Ishikawa (cell line): ENCODE measurements at regions not wholly inside any gene's neighbourhood (a gene's known extent, or its start where the extent isn't known, plus 50 kb on each side); places are given as distances from the start of the nearest gene placed in this dataset.

Experiments
- CREB1 ChIP-seq: IDR thresholded peaks from 2 replicates; pipeline ENCODE4 v1.6.1; 2012; ENCODE audit warnings: low read depth
- EGR1 ChIP-seq: IDR thresholded peaks from 2 replicates; pipeline ENCODE4 v1.6.1; 2012
- EP300 ChIP-seq: IDR thresholded peaks from 2 replicates; pipeline ENCODE4 v1.6.1; 2012; ENCODE audit warnings: borderline replicate concordance
- FOXM1 ChIP-seq: IDR thresholded peaks from 2 replicates; pipeline ENCODE4 v1.6.1; 2012; ENCODE audit warnings: low read depth, borderline replicate concordance
- MAX ChIP-seq: IDR thresholded peaks from 2 replicates; pipeline ENCODE4 v1.6.1; 2012
- NFIC ChIP-seq: IDR thresholded peaks from 2 replicates; pipeline ENCODE4 v1.6.1; 2012
- RAD21 ChIP-seq: IDR thresholded peaks from 2 replicates; pipeline ENCODE4 v1.6.1; 2012; ENCODE audit warnings: low read depth
- REST ChIP-seq: IDR thresholded peaks from 2 replicates; pipeline ENCODE4 v1.6.1; 2012; ENCODE audit warnings: low read depth, mild to moderate bottlenecking
- TAF1 ChIP-seq: IDR thresholded peaks from 2 replicates; pipeline ENCODE4 v1.6.1; 2012; ENCODE audit warnings: low read depth, mild to moderate bottlenecking
- TCF12 ChIP-seq: IDR thresholded peaks from 2 replicates; pipeline ENCODE4 v1.6.1; 2012; ENCODE audit warnings: low read depth
- YY1 ChIP-seq: IDR thresholded peaks from 2 replicates; pipeline ENCODE4 v1.6.1; 2012; ENCODE audit warnings: low read depth

- TF ChIP-seq NFIC (no peak), YY1 (no peak), TAF1 (no peak), REST (no peak), EP300 (no peak), RAD21 (no peak), FOXM1 (no peak), TCF12 (no peak), CREB1 (no peak), EGR1 (no peak), MAX (no peak)
Observed at GRCh38 chr5:174424219-174425053, 299.9 kb upstream of the MSX2 start.
